CD4-positive, alpha-beta T cell (primary cell): ENCODE measurements at regions not wholly inside any gene's neighbourhood (a gene's known extent, or its start where the extent isn't known, plus 50 kb on each side); places are given as distances from the start of the nearest gene placed in this dataset.

ENCODE experiments used
- ATAC-seq: fragments of 200-7000 bp; cut with Tn5 transposase; one replicate; pipeline ENCODE4 v1.10.0; 2022; ENCODE audit warnings: mild to moderate bottlenecking; ENCODE audit not compliant: poor library complexity
- CTCF ChIA-PET: fragments of 350-600 bp; sonication (Branson Sonifier 250); formaldehyde crosslinking; loops from one replicate; lab custom pipeline; 2021; ENCODE audit warnings: antibody characterized with exemption, inconsistent platforms; lab: Charles Lee
- POLR2A ChIA-PET: fragments of 350-600 bp; sonication (Branson Sonifier 250); formaldehyde crosslinking; loops from one replicate; lab custom pipeline; 2021; ENCODE audit warnings: antibody characterized with exemption, inconsistent platforms; lab: Charles Lee
- DNase-seq, 14 experiments: peaks; one replicate each; pipeline ENCODE4 v3.0.0-alpha.2; 2013 to 2020; ENCODE audit warnings: mixed read lengths in 2 of 14
- H3K27ac ChIP-seq, 2 donors: one replicate each; pipeline versions ENCODE4 v1.5.1 to v1.7.0; 2013; ENCODE audit warnings: low read length in 2 of 2, low read depth in 1 of 2, mild to moderate bottlenecking in 1 of 2
- H3K27me3 ChIP-seq, 2 experiments: 1 replicate in 1 of 2; 2 replicates in 1 of 2; pipeline versions ENCODE4 v1.6.1 to v1.7.0; 2013; ENCODE audit warnings: low read length in 2 of 2, control low read depth in 1 of 2, mild to moderate bottlenecking in 1 of 2, moderate library complexity in 1 of 2; ENCODE audit not compliant: insufficient read depth in 2 of 2, control insufficient read depth in 1 of 2
- H3K36me3 ChIP-seq: one replicate; pipeline ENCODE4 v1.6.1; 2013; ENCODE audit warnings: low read length, control low read depth; ENCODE audit not compliant: insufficient read depth
- H3K4me1 ChIP-seq: one replicate; pipeline ENCODE4 v1.6.1; 2013; ENCODE audit warnings: low read length, control low read depth; ENCODE audit not compliant: insufficient read depth
- H3K4me3 ChIP-seq: one replicate; pipeline ENCODE4 v1.5.1; 2013; ENCODE audit warnings: mild to moderate bottlenecking, low read length, moderate library complexity
- H3K9me3 ChIP-seq, 2 experiments: 1 replicate in 1 of 2; 2 replicates in 1 of 2; pipeline versions ENCODE4 v1.6.1 to v1.7.0; 2013; ENCODE audit warnings: low read length in 2 of 2, mild to moderate bottlenecking in 2 of 2, control low read depth in 1 of 2, moderate library complexity in 1 of 2; ENCODE audit not compliant: control insufficient read depth in 1 of 2, insufficient read depth in 1 of 2
- H3K27ac Mint-ChIP-seq: one replicate; pipeline ENCODE4 v1.8.0; 2020; ENCODE audit warnings: mixed read lengths
- H3K27me3 Mint-ChIP-seq: one replicate; pipeline ENCODE4 v1.8.0; 2021; ENCODE audit warnings: mixed read lengths
- H3K36me3 Mint-ChIP-seq: one replicate; pipeline ENCODE4 v1.8.0; 2021; ENCODE audit warnings: low read depth, mixed read lengths
- H3K4me1 Mint-ChIP-seq: one replicate; pipeline ENCODE4 v1.8.0; 2021; ENCODE audit warnings: low read depth, mixed read lengths
- H3K4me3 Mint-ChIP-seq: one replicate; pipeline ENCODE4 v1.8.0; 2020; ENCODE audit warnings: mild to moderate bottlenecking, mixed read lengths
- H3K9me3 Mint-ChIP-seq: one replicate; pipeline ENCODE4 v1.8.0; 2020; ENCODE audit warnings: mixed read lengths
- intact Hi-C, 2 experiments: fragments of 100-400 bp; cut with DNase I in 1 of 2; cut with micrococcal nuclease in 1 of 2; formaldehyde crosslinking; loops; one replicate each; pipeline versions ENCODE4 v1.15.1 to v1.9.0; 2023 to 2025; cut with DNase I, micrococcal nuclease
- TF ChIP-seq, protein P1 (sequence below): fragments of 200-600 bp; IDR thresholded peaks from one replicate; pipeline ENCODE4 v1.8.0; 2022; ENCODE audit warnings: antibody characterized with exemption, mild to moderate bottlenecking

- H3K27ac ChIP-seq = no peak overlapping the region
- peaks cover 2 to 5% of the 10 kb centered on the region in 2 experiments for H3K27me3 ChIP-seq
- POLR2A ChIA-PET = no interaction called here
- intact Hi-C loops = no loop called here
- ATAC-seq = no peak
- no peaks in the 10 kb centered on the region for H3K9me3 ChIP-seq
- H3K4me3 ChIP-seq = no peak overlapping the region
- Mint-ChIP-seq H3K27me3 (peaks cover 15% of the 10 kb centered on the region), H3K9me3 (no peaks in the 10 kb centered on the region), H3K27ac (no peak overlapping the region), H3K4me1 (no peaks in the 10 kb centered on the region), H3K4me3 (no peak overlapping the region), H3K36me3 (no peaks in the 10 kb centered on the region)
- no peak for DNase-seq
- CTCF ChIA-PET = no interaction called here
- TF ChIP-seq, protein P1, sequence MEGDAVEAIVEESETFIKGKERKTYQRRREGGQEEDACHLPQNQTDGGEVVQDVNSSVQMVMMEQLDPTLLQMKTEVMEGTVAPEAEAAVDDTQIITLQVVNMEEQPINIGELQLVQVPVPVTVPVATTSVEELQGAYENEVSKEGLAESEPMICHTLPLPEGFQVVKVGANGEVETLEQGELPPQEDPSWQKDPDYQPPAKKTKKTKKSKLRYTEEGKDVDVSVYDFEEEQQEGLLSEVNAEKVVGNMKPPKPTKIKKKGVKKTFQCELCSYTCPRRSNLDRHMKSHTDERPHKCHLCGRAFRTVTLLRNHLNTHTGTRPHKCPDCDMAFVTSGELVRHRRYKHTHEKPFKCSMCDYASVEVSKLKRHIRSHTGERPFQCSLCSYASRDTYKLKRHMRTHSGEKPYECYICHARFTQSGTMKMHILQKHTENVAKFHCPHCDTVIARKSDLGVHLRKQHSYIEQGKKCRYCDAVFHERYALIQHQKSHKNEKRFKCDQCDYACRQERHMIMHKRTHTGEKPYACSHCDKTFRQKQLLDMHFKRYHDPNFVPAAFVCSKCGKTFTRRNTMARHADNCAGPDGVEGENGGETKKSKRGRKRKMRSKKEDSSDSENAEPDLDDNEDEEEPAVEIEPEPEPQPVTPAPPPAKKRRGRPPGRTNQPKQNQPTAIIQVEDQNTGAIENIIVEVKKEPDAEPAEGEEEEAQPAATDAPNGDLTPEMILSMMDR = no peak
- no peaks in the 10 kb centered on the region for H3K4me1 ChIP-seq
- H3K36me3 ChIP-seq = no peaks in the 10 kb centered on the region
Observed at GRCh38 chr12:114186241-114187002, 219.5 kb downstream of the TBX5 start.

DNA sequence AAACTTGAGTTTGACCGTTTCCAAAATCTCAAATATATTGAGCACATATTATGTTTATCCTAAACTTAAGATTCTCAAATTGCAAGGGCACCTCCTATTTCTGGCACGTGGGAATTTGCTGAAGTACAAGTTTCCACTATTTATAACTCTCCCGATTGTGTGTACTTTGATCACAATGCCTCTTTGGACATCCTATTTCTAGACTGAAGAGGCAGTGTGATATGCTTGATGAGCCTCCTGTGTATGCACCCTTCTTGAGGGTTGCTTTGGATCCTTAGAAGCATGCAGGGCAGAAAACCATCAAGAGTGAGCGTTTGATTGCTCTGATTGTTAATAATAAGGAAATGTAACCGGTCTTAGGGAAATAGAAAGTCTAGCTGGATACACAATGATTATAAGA lies 218.9 kb upstream of the RBM19 start:
- POLR2A ChIA-PET = no interaction called here
- Mint-ChIP-seq H3K4me3 (no peak overlapping the region), H3K36me3 (no peaks in the 10 kb centered on the region), H3K27me3 (peaks cover 18% of the 10 kb centered on the region), H3K9me3 (no peaks in the 10 kb centered on the region), H3K27ac (no peak overlapping the region), H3K4me1 (no peaks in the 10 kb centered on the region)
- Histone ChIP-seq H3K4me3 (no peak overlapping the region), H3K27me3 (peaks cover 0 to 5% of the 10 kb centered on the region in 2 experiments), H3K4me1 (no peaks in the 10 kb centered on the region), H3K9me3 (no peaks in the 10 kb centered on the region), H3K36me3 (no peaks in the 10 kb centered on the region), H3K27ac (no peak overlapping the region)
- no peak for DNase-seq
- no peak for ATAC-seq
- CTCF ChIA-PET = no interaction called here
- intact Hi-C loops = no loop called here
- TF ChIP-seq, protein P1 = no peak

DNA sequence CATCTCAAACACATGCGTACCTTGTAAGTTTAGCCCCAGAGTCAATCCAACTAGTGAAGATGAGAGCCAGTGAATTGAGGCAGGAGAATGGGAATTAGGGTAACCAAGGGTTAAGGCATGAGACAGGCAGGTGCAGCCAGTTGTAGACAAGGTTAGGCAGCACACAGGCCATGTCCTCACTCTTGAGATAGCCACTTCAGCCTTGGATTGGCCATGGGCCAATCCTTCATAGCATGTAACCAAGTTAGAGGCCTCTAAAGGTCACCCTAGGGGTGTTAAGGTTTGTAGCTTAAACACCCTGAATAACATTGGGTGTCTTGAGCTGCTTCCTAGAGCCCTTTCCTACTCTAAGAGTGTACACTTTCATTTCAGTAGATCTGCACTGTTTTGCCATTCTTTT lies 208.2 kb upstream of the RBM19 start:
- ChIA-PET POLR2A (no interaction called here), CTCF (no interaction called here)
- Mint-ChIP-seq H3K9me3 (peaks cover 3% of the 10 kb centered on the region), H3K27me3 (peaks cover 5% of the 10 kb centered on the region), H3K36me3 (no peaks in the 10 kb centered on the region), H3K4me1 (no peaks in the 10 kb centered on the region), H3K27ac (no peak overlapping the region), H3K4me3 (no peak overlapping the region)
- no peaks in the 10 kb centered on the region for H3K36me3 ChIP-seq
- no peaks in the 10 kb centered on the region for H3K4me1 ChIP-seq
- no peaks in the 10 kb centered on the region for H3K27me3 ChIP-seq
- no peaks in the 10 kb centered on the region for H3K9me3 ChIP-seq
- TF ChIP-seq, protein P1 = no peak
- H3K27ac ChIP-seq = no peak overlapping the region
- ATAC-seq = no peak
- DNase-seq = no peak
- intact Hi-C loops = no loop called here
- H3K4me3 ChIP-seq = no peak overlapping the region
